ENCODE measurements at regions not wholly inside any gene's neighbourhood (a gene's known extent, or its start where the extent isn't known, plus 50 kb on each side); places are given as distances from the start of the nearest gene placed in this dataset.

DNA sequence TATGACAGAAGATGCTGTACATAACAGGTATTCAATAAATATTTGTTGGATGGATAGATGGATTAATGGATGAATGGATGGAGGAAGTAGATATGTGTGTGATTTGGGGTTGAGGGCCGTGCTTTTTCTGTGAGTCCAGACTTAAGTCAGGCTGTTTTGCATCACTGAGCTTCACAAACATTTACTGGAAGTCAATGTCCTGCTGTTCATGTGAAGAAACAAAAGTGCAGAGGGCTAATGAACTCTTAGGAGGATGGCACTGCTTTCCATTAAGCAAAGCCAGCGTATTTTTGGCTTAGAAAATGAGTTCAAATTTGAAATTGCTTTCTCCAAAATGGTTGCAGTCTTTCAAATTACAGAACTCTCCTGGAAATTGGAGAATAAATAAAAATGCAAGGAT, 260.6 kb upstream of the SASH1 start:
- Histone ChIP-seq H2AFZ (replicated peaks; ENCODE audit: low read length, poor library complexity) (no peak overlapping the region), H2BK15ac (ENCODE audit: low read depth, low read length) (no peak overlapping the region), H2BK120ac (ENCODE audit: low read depth, low read length) (no peak overlapping the region), H3K14ac (replicated peaks; ENCODE audit: low read depth, low read length) (no peak overlapping the region), H4K5ac (ENCODE audit: low read depth, low read length) (no peak overlapping the region), H3K36me3 (ENCODE audit: control insufficient read depth, insufficient read depth, low read length) (no peaks in the 10 kb centered on the region), H2AK9ac (replicated peaks; ENCODE audit: low read depth, low read length, poor library complexity) (no peak overlapping the region), H3K4me1 (ENCODE audit: control insufficient read depth, insufficient read depth, low read length) (no peaks in the 10 kb centered on the region), H2BK20ac (ENCODE audit: low read depth, low read length) (no peak overlapping the region), H3K9me3 (ENCODE audit: control insufficient read depth, insufficient read depth, low read length) (no peaks in the 10 kb centered on the region), H4K20me1 (ENCODE audit: insufficient read depth, low read length) (no peaks in the 10 kb centered on the region), H3K27me3 (ENCODE audit: control insufficient read depth, insufficient read depth, low read length) (no peaks in the 10 kb centered on the region; the same call in none of the 2 replicates), H2AK5ac (ENCODE audit: low read depth, low read length) (no peak overlapping the region), H2BK5ac (ENCODE audit: low read depth, low read length, poor library complexity, severe bottlenecking) (no peak overlapping the region), H3K56ac (ENCODE audit: extremely low read depth, insufficient read depth, low read length) (no peak overlapping the region), H3K9me1 (ENCODE audit: insufficient read depth, low read length) (no peaks in the 10 kb centered on the region), H3K23ac (ENCODE audit: low read depth, low read length) (no peak overlapping the region), H3K9ac (ENCODE audit: low read depth, low read length) (no peak overlapping the region), H4K91ac (ENCODE audit: insufficient read depth, low read depth, low read length) (no peak overlapping the region), H4K8ac (ENCODE audit: low read depth in 2 of 2, low read length in 2 of 2) (no peak overlapping the region), H3K4me2 (ENCODE audit: low read depth, low read length) (no peak overlapping the region), H3K18ac (ENCODE audit: low read depth, low read length) (no peak overlapping the region), H3K79me1 (ENCODE audit: low read depth in 1 of 2, low read length in 2 of 2) (no peaks in the 10 kb centered on the region), H3K4me3 (ENCODE audit: insufficient read depth, low read depth, low read length) (no peak overlapping the region), H3K4ac (ENCODE audit: low read depth, low read length) (no peak overlapping the region), H3K27ac (ENCODE audit: insufficient read depth, low read length) (no peak overlapping the region)
- no peak for ATAC-seq (ENCODE audit: low read depth)
- no peak for DNase-seq
- in situ Hi-C loops (cut with MboI; ENCODE audit: low sequenced_read_pairs), result no loop called here
- ChIA-PET POLR2A (ENCODE audit: unreplicated experiment) (no interaction called here), CTCF (no interaction called here)
- 71% methylated on average over 1 of the region's 2 CpGs; no CpG with 5 or more reads in 1 of the 2 experiments for WGBS, 2 experiments (ENCODE audit: extremely low coverage in 2 of 2, insufficient read length in 1 of 2)
- dilution Hi-C loops (cut with HindIII; ENCODE audit: low sequenced_read_pairs, unreplicated experiment), result no loop called here
- intact Hi-C loops (cut with micrococcal nuclease), result no loop called here
- BruUV-seq (replicated peaks), result no TSS peak
- TF ChIP-seq NFE2L2 (IDR thresholded peaks at IDR 0.05; ENCODE audit: low read depth, low read length), result no peak
- no peak for TF ChIP-seq CHD1 (IDR thresholded peaks at IDR 0.05; ENCODE audit: low read depth, low read length)
- no peak for TF ChIP-seq FOS (IDR thresholded peaks at IDR 0.05; ENCODE audit: low read depth, low read length)

Data from IMR-90 (cell line).